ENCODE measurements at regions not wholly inside any gene's neighbourhood (a gene's known extent, or its start where the extent isn't known, plus 50 kb on each side); places are given as distances from the start of the nearest gene placed in this dataset.
A peak's percentile ranks its signal among the peaks of the same experiment; 100 is the strongest.
"Not testable (repeated sequence)": the region's sequence is repeated elsewhere in the genome, so short reads cannot be mapped to it uniquely, and the experiment has no call there.

DNA sequence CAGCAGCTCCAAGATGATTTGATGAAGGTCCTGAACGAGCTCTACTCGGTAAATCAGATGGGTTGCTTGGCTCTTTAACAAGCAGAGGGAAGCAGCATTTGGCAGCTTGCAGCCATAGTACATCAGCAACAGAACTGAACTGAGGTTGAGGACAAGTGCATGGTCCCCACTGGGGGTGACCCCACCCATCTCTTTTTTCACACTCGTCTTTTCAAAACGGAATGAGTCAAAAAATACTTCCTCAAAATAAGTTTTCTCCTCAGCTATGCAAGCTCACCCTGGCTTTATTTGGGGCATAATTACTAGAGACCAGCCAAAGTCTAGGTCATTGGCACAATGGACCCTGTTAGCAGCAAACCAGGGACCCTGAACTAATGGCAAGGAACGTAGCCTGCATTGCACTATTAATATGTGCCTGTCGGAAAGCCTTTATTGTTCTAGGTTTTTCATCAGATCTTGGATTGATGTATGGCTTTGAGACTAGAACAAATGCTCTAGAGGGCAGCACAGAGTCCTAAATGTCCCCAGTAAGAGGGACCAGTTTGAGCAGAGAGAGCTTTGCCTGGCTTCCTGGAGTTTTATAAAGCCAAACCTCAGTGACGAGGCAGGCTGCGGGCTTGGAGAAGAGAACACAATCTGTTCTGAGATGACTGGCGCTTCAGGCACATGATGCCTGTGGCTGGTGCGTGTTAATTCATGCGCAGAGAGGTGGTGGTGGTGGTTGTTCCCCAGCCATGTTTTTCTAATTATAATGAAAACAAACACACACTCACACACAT, 86.1 kb upstream of the IKBKE start:
- H3K9me3 ChIP-seq; H3K4me1 ChIP-seq; H3K27ac ChIP-seq; H3K36me3 ChIP-seq; H3K27me3 ChIP-seq; H3K4me3 ChIP-seq; intact Hi-C loops (cut with DNase I; ENCODE audit: low total_unique reads): not testable (repeated sequence)
- TF ChIP-seq, protein P1, sequence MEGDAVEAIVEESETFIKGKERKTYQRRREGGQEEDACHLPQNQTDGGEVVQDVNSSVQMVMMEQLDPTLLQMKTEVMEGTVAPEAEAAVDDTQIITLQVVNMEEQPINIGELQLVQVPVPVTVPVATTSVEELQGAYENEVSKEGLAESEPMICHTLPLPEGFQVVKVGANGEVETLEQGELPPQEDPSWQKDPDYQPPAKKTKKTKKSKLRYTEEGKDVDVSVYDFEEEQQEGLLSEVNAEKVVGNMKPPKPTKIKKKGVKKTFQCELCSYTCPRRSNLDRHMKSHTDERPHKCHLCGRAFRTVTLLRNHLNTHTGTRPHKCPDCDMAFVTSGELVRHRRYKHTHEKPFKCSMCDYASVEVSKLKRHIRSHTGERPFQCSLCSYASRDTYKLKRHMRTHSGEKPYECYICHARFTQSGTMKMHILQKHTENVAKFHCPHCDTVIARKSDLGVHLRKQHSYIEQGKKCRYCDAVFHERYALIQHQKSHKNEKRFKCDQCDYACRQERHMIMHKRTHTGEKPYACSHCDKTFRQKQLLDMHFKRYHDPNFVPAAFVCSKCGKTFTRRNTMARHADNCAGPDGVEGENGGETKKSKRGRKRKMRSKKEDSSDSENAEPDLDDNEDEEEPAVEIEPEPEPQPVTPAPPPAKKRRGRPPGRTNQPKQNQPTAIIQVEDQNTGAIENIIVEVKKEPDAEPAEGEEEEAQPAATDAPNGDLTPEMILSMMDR (IDR thresholded peaks at IDR 0.05): peak in 1 of 2 experiments; percentile 9
- DNase-seq: peak in 1 of 2 donors; percentile 19

DNA sequence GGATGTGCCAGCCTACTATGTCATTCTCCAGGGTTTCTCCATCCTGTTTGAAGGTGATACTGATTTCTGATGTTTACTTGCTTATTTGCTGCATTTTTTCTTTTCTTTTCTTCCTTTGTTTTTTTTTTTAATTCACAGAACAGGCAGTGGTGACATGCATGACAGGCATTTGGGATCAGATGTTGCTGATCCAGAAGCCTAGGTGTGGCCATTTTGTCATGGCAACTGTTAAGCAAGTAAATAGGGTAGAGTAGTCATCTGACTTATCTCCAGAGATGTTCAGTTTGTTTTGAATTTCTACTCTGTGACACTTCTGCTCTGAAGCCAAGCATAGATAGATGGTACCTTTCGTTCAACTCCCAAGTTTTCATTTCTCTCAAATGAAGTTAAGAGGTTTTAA, 85.4 kb upstream of the IKBKE start:
- H3K27me3 ChIP-seq; H3K36me3 ChIP-seq; H3K4me1 ChIP-seq; H3K27ac ChIP-seq; DNase-seq; H3K4me3 ChIP-seq; intact Hi-C loops (cut with DNase I; ENCODE audit: low total_unique reads); H3K9me3 ChIP-seq: not testable (repeated sequence)

DNA sequence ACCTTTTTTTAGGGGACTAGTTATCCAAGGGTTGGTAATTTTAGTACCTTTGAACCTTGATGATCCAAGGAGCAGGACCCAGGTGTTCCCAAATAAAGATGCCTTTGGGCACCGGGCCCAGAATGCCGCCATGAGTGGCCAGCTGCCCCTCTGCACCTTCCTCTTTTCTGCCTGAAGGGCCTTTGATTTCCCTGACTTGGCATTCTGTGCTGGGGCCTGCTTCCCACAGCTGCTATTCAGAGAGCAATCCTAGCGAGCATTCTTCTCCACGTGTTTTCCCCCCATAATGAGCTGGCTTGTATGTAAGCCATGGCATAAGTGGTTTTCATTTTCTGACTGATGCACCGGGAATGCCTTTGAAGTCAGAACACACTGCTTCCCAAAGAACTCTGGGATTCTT, 82.6 kb upstream of the IKBKE start:
- DNase-seq; H3K4me3 ChIP-seq; H3K27ac ChIP-seq; H3K27me3 ChIP-seq; H3K36me3 ChIP-seq; H3K4me1 ChIP-seq; intact Hi-C loops (cut with DNase I; ENCODE audit: low total_unique reads); H3K9me3 ChIP-seq: not testable (repeated sequence)

DNA sequence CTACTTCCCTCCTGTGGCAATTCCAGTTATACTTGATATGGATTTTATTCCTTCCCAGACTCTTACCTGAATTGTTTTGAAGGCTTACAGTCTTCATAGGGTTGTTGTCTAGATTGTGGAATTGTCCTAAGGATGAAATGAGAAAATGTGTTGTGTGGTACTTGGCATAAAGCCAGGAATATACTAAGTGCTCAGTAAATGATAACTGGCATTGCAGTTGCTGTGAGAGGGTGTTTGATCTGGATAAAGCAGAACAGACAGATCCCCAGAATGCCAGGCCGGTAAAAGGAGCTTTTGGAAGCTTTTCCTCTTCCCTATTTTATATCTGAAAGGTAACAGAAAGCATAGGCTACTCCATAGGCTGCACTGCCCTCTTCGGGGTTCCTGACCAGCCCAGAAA, 78.4 kb upstream of the IKBKE start:
- H3K4me1 ChIP-seq; H3K9me3 ChIP-seq; intact Hi-C loops (cut with DNase I; ENCODE audit: low total_unique reads); H3K27me3 ChIP-seq; H3K36me3 ChIP-seq; H3K27ac ChIP-seq; DNase-seq; H3K4me3 ChIP-seq: not testable (repeated sequence)

DNA sequence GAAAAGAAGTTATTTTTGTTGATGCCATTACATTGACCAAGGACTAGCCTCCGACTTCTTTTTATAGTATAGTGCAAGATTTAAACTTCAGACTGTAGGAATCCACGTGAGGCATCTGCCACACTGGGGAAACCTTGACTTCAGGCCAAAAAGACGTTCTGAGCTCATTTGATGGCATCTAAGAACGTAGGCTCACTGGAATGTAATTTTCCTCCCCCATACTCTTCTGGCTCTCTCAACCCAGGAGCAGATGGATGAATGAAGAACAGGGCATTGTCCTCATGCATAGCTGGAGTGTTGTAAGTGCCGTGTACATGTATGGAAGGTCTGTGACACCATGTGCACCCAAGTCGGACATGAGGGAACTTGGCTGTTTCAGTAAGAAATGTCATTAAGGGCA, 72.8 kb upstream of the IKBKE start:
- H3K9me3 ChIP-seq; H3K4me1 ChIP-seq; intact Hi-C loops (cut with DNase I; ENCODE audit: low total_unique reads); H3K36me3 ChIP-seq; H3K27ac ChIP-seq; DNase-seq; H3K27me3 ChIP-seq; H3K4me3 ChIP-seq: not testable (repeated sequence)

DNA sequence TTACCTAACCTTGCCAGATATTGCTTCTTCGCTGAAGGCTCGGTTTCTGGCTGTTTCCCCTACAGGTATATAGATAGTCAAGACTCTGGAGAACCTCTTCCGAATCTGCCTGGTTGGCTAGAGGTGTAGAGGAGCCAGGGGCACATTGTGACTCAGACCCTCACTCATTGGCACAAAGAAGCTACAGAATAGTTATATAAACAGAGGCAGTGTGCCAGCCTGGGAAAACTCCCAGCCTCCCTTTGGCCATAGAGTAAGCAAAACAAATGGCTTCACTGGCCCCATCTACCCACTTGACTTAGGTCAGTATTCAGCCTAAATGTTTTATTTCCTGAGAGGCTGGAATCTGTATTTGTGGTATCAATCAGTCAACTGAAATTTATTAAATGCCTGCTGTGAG, 72.0 kb upstream of the IKBKE start:
- not testable (repeated sequence) for H3K36me3 ChIP-seq

DNA sequence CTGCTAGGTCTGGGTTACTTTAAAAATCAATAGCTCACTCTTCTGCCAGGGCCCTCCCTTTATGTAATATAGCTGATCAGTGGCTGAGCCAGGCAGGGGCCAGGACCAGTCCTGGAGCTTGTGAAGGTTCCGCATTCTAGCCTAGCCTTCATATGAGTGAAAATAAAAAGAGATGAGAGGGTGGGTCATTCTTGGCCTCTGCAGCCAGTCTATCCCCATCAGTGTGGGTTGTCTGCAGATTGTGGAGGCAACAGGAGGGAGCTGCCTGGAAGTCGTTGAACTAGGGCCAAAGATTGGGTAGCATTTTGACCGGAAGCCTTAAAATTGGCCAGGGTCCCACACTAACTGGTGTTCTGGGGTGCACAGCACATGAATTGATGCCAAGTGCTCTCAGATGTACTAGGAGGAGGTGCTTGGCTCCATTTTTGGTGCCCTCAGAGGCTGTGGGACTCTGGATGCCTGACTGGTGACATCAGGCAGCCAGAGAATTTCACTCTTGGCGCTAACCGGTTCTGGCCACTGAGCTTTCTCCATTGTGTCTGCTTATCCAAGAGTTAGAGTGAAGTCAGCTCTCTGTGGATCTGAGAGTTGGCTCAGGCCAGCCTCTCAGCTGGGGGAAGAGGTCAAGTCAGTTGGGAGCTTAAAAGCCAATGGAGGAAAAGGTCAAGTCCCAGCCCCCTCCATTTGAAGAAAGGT, 66.5 kb upstream of the IKBKE start:
- DNase-seq; H3K36me3 ChIP-seq; H3K9me3 ChIP-seq; intact Hi-C loops (cut with DNase I; ENCODE audit: low total_unique reads); H3K27me3 ChIP-seq; H3K27ac ChIP-seq; H3K4me3 ChIP-seq; H3K4me1 ChIP-seq: not testable (repeated sequence)

More for the DNA sequence above, 72.0 kb upstream of the IKBKE start:
- H3K4me1 ChIP-seq; H3K27ac ChIP-seq; DNase-seq; intact Hi-C loops (cut with DNase I; ENCODE audit: low total_unique reads); H3K4me3 ChIP-seq; H3K27me3 ChIP-seq; H3K9me3 ChIP-seq: not testable (repeated sequence)

DNA sequence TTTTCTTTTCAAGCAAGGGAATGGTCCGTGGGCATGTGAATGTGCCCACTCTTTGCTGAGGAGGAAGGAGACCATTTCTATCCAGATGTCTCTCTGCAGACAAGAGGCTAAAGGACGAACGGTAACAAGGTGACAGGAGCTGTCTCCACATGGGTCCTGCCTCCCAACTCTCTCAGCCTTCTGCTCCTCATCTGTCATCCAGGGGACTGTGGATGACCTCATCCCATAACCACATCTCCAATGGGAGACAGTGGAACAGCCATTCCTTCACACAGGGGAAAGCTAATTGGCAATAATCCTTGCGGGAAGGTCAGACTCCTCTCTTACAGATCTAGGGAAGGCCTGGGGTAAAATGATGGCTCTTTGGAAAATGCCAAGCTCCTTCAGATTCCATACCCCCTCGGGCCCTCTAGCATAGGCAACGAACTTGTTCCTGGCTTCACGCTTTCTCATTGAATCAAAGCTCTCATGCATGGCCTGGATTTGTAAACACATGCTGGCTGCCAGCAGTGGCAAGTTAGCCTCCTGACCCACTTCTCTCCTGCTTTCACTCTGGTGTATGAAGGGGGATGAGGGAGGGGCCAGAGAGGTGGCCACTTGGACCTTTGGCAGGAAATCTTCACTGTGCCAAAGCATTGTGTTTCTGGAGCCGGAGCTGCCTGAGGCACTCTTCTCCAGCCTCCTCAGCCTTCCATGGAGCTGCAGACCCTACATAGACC, 65.8 kb upstream of the IKBKE start:
- H3K4me3 ChIP-seq; H3K36me3 ChIP-seq; H3K27me3 ChIP-seq; H3K9me3 ChIP-seq; H3K27ac ChIP-seq; H3K4me1 ChIP-seq; intact Hi-C loops (cut with DNase I; ENCODE audit: low total_unique reads); DNase-seq: not testable (repeated sequence)

DNA sequence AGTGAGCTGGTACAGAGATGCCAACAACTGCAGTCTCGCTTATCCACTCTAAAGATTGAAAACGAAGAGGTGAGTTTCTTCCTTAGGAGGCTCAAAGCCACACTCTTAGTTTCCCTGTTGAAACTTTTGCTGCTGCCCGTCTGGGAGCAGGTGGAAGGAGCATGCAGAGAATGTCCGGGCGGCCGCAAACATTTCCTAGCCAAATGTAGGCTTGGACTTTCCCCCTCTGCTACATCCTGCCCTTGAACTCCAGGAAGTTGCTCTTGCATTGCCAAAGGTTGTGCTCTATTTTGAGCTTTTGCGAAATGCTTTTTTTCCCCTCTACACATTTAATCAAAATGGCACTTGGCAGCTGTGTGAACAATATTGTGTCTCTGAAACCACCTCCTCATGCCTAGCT, 65.0 kb upstream of the IKBKE start:
- DNase-seq; H3K4me1 ChIP-seq; H3K9me3 ChIP-seq; H3K27me3 ChIP-seq; H3K4me3 ChIP-seq; H3K27ac ChIP-seq; intact Hi-C loops (cut with DNase I; ENCODE audit: low total_unique reads); H3K36me3 ChIP-seq: not testable (repeated sequence)

DNA sequence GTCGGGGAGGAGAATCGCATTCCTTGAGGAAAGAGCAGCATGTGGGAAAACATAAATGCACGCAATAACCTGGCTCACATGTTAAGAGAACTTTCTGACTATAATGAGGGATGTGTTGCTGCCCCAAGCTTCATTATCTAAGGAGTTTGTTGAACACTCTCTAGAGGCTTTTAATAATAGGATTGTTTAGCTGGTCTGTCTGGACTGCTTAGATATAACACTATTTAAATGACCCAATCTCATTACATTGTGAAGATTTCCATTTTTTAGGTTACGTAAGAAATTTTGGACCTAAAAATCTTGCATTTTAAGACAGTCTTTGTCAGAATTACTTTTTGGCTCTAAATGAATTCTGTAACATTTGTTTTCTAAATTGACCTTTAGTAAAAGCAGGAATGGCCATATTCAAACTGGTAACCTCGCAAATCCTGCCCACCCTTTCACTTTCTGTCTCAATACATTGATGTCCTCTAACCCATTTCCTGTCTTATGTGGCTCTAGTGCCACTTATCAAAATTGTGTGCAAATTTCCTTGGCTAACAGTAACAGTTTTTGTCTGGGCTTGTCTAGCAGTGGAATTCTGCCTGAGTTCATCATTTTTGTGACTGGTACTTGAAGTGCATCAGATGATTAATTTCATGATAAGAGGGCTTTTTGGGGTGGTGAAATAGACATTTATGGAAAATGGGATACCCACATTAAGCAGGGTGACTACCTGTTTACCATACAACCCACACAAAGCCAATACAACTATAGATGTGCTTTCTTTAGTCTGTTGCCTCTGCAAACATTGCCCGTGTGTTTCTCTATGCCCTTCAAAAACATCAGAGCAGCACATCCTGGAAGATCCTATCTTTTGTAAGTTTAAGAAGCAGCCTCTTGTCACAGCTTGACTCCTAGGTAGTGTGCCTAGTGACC, 61.6 kb upstream of the IKBKE start:
- DNase-seq: not testable (repeated sequence)

More for the DNA sequence above, 61.6 kb upstream of the IKBKE start:
- intact Hi-C loops (cut with DNase I; ENCODE audit: low total_unique reads); H3K36me3 ChIP-seq; H3K27me3 ChIP-seq; H3K4me3 ChIP-seq; H3K9me3 ChIP-seq; H3K27ac ChIP-seq; H3K4me1 ChIP-seq: not testable (repeated sequence)

All from tibial artery (tissue), 4 donors.